ENCODE measurements at regions not wholly inside any gene's neighbourhood (a gene's known extent, or its start where the extent isn't known, plus 50 kb on each side); places are given as distances from the start of the nearest gene placed in this dataset.

DNA sequence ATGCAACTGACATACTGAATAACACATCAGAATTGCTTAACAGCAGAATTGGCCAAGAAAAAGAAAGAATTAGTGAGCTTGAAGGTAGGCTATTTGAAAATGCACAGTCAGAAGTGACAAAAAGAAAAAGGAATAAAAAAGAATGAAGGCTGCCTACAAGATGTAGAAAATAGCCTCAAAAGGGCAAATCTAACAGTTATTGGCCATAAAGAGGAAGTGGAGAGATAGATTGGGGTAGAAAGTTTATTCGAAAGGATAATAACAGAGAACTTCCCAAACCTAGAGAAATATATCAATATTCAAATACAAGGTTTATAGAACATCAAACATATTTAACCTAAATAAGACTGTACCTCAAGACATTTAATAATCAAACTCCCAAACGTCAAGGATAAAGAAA lies 67.5 kb downstream of the ATP6V1G3 start:
- no peak for DNase-seq

DNA sequence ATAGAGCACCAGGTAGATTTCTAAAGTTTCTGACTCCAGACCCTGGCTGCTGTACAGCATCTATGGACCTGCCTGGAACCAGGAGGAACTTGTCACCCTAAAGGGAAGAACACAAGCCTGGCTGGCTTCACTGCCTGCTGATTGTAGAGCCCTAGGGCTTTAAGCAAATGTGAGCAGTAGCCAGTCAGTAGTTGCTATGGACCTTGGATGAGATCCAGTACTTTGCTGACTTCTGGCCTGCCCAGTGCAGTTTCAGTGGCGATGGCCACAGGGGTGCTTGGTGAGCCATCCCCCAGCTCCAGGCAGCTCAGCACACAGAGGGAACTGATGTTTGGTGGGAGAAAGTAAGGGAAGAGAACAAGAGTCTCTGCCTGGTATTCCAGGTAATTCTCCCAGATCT lies 68.4 kb downstream of the ATP6V1G3 start:
- no peak for DNase-seq

DNA sequence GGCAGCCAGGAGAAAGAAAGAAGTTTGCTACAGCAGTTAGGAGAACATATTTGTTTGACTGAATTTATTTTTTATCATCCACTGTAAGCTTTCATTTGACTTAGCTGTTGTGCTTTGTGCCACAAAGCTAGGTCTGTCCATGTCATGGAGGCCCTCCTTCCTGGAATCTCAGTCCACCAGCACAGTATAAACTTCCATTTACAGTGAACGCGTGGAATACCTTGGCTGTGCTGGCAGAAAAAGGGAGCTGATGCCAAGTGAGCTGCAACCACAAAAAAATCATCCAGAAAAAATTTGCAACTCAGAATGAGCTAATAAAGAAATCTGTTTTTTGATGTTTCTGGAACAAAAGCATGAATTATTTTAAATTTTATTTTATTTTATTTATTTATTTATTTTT lies 72.6 kb downstream of the ATP6V1G3 start:
- DNase-seq, result no peak

DNA sequence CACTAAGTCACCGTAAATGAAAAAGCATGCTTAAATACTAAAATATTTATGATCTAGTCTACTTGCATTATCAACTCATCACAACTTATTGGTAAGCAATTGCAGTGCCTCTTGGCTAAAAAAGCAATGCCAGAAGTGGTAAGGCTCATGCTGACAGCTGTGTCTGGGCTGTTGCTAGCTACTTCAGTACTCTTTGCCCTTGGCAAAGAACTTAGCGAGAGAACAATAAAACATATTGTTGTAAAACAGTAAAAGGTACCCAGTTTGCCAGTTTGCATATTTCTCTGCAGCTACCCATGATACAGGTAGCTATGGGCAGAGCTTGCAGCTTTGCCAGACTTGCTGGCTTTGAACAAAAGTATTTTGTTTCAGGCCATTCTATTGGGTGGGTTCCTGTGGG lies 73.1 kb downstream of the ATP6V1G3 start:
- no peak for DNase-seq

DNA sequence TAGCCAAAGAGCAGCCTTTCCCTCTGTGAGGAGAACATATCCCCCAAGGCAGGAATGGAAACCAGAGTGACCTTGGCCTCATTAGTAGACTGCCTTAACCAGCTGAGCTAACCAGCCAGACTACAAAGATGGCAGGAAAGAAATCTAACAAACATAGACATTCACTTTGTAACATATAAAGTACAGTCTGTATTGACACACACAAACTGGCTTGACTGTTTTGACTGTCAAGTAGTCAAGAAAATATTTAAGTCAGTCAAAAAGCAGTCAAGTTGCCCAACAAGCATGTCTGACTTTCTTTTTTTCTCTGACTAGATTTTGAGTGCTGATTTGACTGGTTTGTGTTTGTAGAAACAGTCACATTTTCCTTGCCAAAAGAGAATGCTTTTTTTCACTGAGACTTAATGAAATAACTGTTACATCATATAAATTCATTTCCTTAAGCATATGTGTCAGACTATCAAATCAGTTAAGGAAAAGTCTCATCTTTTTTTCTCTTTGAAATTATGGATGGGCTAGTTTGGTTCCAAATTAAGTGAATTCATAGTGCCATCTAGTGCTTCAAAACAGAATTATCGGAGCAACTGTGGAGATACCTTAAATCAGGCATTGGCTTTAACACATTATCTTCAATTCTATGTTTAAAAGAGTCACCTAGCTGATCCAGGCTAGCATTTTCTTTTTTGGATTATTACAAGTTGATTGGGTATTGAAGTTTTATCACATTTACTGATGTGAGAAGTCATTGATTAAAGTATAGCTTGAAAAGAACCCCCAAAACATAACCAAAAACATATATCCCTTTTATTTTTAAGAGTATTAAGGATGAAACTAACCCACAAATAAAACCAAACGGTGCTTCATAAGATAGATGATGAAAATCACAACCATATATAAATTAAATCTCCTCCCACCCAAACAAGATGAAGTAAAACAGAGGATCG lies 75.0 kb downstream of the ATP6V1G3 start:
- DNase-seq, result peak; percentile 79

DNA sequence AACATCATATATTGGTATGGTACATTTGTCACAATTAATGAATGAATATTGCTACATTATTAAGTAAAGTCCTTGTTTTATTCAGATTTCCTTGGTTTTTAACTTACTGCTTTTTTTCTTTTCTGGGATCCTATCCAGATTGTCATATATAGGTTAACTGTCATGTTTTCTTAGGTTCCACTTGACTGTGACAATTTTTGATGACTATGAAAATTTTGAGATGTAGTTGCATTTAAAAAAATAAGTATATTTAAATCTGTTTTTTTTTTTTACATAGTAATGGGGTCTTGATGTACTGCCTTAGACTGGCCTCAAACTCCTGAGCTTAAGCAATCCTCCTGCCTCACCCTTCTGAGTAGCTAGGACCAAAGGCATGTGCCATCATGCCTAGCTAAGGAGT lies 76.8 kb downstream of the ATP6V1G3 start:
- no peak for DNase-seq

DNA sequence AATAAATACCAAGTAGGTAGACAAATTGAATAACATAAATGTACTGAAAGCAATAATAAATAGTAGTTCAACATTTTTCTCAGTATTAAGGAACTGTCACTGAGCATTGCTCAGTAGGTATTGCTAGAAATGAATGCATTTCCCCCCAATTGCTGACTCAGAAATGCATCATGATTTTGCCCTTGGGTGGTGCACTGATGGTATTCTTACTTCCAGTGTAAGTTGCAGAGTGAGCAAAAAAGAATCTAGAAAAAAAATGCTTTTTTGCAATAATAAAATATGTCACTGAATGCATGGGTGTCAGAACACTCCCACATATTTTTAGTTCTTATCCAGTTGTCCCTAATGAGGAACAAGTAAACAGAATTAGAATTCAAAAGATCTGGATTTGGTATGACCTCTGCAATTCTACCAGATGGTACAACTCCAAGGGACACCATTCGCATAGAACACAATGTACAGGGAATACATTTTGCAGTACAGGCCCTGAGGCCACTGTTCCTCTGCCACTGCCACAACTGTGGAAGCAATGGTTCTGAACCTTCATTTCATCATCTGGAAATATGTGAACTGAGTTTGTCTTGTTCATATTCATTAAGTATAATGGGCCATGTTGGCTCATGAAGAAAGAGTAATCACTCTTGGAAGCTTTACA lies 78.0 kb downstream of the ATP6V1G3 start:
- no peak for DNase-seq

DNA sequence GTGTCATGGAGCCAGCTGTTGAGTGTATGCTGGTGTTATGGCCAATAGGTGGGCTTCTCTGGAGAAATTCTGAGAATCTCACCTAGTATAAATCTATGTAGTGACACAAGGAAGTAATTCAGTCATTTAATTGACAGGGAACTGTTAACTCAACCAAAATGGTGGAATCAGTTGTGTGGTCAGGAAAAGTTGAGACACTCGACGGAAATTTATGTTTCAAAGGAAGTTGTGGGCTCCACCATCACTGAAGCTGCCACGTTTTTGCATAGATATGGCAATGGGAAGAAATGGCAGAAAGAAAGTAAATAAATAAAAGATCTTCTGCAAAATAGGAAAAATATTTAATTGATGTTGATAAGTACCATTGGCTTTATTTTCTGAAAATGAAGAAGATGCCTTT lies 84.5 kb downstream of the ATP6V1G3 start:
- no peak for DNase-seq

DNA sequence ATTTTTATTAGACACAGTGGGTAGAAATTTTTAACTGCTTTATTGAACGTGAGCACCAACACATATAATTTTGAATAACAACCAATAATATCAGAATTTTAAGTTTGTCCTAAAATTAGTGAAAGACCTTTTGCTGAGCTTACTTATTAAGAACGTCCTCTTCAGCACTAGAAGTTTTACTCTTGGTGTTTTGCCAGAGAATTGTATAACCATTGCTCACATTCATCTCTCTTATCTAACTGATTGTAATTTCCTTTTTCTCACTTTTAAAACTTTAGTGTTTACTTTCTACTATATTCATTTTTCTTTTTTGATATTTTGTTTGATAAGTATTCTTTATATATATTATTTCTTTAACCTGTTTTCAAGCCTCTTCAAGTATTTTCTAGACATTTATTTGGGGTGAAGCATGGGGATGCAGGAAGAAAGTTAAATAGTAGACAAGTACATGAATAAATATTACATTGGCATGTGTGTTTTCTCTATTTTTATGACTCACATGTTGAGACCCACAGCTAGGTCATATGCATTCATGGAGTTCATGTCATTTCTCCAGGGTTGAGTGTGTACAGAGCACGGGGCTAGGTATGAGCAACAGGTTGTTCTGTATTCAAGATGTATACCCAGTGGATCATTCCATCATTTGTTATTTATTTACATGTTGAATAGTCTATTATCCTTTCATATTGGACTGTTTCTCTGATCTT lies 90.6 kb downstream of the ATP6V1G3 start:
- no peak for DNase-seq

DNA sequence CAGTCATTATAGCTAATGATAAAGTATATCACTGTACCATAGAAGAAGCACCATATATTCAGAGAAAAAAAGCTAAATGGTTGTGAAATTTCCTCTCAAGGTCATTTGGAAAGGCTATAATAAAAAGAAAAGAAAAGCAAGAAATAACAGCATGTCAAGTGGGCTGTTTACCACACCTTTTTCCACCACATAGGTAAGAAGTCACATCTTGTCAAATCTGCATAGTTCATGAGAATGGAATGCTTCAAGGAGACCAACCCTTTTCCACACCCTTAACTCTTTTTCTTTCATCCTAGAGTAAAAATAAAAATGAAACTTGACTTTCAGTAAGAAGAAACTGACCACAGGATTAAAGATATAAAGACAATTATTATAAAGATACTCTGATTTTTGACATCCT lies 91.2 kb downstream of the ATP6V1G3 start:
- DNase-seq, result no peak

DNA sequence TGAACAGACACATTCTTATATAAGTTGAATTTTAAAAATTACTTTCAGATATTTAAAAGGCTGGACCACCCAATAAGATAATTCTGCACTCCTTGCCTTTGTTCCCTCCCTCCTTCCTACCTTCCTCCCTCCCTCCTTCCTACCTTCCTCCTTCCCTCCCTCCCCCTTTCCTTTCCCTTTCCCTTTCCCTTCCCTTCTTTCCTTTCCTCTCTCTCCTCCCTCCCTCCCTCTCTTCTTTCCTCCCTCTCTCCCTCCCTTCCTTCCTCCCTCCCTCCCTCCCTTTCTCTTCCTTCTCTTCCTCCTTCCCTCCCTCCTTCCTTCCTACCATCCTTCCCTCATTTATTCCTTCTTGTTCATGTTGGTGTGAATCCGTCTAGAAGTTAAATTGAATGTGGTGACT lies 93.0 kb downstream of the ATP6V1G3 start:
- no peak for DNase-seq

DNA sequence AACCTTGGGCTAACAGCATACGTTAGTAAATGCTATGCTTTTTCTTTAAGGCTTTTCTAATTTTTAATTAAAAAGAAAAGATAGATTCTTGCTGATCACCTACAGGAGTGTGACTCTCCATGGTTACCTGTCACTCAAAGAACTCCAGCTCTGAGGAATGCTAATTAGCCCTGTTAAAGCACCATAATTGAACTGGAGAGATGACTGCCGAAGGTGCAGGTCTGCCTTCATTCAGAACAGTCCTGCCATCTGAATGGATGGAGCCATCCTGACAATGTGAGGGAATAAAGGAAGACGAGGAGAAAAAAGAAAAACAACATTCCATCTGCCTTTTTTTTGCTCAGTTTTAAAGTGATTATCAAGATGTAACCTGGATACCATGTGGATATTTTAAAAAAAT lies 94.6 kb downstream of the ATP6V1G3 start:
- DNase-seq, result no peak

DNA sequence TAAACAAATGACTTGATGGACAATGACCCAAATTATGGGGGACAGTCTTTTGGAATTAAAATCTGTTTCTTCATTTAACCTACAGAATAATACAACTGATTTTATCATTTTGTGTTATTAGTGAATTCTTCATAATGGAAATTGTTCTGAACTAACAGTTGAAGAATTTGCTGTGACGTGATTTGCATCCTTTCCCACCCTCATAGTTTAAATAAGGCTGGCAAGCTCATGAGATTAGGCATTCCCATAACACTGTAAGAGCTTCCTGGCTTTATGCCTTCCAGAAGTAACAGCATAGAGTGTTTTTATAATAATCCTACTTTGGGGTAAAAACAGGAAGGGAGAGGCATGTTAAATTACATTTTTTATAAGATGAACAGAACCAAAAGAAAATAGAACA lies 95.7 kb downstream of the ATP6V1G3 start:
- DNase-seq, result no peak

DNA sequence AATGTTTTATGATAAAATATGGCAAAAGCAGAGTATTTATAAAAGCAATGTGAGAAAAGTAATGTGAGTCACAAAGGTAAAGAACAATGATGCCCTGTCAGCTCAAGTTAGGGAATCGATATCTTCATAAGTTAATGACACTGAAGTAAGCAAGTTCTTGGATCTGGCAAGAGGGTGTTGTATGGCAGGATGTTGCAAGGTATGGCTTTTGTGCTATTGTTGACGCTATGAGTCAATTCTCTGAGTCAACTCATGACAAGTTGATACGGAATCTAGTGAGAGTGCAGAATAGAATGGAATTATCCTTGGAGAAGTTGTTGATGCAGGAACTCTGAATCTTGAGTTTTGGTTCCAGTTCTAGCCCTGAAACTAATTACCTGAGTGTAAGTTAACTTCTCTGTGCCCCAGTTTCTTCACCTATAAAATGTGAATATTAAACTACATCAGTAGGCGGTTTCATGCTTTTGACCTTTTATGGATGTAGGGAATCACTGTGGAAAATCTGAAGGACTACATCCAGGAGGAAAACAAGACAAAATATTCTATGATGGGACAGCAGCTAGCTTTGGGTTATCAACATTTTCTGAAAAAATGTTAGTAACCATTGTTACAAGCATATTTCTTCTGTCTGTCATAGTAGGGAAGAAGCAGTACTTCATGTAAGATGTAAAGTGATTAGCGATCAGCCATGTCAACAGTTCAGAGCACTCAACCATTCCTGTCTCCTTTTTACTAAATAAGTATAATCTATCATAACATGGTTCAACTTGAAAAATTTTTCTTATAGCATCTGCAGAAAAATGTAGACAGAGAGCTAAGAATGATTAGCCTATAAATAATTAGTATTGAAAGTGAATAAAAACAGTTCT lies 96.9 kb downstream of the ATP6V1G3 start:
- no peak for DNase-seq

DNA sequence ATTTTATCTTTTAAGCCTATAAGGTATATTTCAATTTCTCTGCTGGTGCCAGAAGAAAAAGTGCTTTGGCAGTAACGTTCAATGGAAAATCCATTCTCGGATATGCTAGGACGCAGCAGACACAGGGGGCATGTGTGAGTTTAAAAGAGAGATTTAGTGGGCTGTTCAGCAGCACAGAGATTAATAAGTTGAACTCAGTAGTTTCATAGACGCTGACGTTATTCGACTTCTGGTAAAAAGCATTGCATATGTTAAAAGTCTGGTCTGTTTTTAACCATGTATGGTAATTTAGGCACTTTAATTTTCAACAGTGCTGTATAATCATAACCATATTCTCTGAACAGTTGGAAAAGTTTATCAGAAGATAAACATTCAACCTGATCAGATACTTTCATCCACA lies 99.6 kb downstream of the ATP6V1G3 start:
- DNase-seq, result no peak

DNA sequence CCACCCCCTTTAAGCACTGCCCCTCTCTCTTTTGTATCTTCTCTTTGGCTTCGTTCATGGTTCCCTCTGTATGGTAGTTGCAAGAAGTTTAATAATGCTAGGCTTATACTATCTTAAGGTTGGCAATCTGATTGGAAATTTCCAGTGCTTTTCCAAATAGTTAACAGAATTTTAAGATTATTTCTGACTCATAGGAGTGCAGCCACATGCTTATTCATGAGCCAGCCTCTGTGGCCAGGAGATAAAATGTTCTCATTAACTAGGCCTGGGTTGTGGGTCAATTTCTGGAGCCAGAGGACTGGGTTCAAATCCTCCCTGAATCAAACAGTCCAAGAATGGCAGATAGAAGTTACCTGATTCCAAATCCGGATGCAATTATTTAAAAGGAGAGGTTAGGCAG lies 103.1 kb downstream of the ATP6V1G3 start:
- no peak for DNase-seq

DNA sequence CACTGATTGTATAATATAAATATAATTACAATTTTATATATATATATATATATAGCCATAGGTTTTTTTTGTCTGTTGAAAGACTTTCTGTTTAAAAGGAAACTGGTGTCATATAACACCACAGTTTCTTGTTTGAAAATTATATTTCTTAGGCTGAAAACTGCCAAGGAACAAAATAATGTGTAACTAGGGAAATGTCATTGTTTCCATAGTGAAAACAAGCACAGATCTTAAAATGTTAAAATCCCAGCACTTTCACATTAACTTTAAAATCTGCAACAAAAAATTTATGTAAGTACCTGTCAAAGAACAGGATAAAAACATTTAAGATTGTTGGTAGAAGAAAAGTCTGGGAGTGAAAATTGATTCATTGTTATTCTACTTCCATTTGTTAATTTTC lies 104.2 kb downstream of the ATP6V1G3 start:
- no peak for DNase-seq

DNA sequence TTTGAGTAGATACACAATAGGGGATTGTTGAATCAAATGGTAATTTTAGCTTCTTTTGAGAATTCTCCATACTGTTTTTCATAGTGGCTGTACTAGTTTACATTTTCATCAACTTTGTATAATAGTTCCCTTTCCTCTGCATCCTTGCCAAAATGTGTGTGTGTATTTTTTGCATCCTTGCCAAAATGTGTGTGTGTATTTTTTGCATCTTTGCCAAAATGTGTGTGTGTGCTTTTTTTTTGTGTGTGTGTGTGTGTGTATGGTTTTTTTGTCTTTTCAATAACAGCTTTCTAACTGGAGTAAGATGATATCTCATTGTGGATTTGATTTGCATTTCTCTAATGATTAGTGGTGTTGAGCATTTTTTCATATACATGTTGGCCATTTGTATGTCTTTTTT lies 105.4 kb downstream of the ATP6V1G3 start:
- no peak for DNase-seq

DNA sequence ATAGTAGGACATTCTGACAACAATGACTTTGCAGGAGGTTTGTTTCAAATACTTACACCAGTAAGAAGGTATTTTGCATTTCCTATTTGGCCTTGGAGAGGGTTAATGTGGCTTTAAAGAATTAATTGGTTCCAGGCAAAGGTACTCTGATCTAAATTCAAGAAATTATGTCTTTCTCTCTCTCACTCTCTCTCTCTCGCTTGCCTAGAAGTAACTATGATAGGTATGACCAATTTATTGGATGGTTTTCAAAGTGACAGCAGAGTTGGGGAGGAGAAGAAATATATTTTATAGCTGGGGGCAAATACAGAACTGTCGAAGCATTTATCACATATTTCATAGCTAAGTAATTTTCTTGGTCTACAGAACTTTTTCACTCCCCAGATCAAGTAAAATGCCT lies 116.0 kb downstream of the ATP6V1G3 start:
- DNase-seq, result no peak

DNA sequence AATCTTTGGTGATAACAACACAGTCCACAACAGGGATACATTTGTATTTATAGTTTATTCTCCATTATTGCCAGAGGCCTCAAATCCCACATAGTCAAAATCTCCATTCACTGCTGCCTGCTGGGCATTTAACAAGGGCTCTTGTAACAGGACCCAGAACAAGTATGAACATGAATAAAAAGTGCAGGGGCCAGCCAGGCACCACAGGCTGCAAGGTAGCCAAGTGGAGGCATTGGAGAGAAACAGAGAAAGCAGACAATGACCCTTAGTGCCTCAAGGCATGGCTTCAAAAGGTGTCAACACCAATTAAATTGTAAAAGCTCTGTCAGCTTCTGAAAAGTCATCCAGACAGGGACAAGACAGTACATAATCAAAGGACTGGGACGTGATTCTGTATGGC lies 116.8 kb downstream of the ATP6V1G3 start:
- DNase-seq, result no peak

DNA sequence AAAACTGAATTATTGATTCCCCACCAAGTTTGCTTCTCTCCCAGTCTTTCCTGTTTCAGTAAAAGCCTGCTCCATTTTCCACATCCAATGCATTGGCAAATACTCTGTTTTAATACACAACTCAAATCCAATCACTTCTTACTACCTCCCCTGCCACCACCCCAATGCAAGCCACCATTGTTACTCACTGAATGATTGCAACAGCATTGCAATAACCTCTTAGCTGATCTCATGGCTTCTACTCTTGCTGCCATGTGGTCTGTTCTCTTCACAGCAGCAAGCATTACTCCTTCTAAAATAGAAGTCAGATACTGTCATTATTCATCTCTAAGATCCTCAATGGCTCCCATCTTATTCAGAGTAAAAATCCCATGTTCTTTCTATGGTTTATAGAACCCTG lies 123.4 kb downstream of the ATP6V1G3 start:
- DNase-seq, result no peak

DNA sequence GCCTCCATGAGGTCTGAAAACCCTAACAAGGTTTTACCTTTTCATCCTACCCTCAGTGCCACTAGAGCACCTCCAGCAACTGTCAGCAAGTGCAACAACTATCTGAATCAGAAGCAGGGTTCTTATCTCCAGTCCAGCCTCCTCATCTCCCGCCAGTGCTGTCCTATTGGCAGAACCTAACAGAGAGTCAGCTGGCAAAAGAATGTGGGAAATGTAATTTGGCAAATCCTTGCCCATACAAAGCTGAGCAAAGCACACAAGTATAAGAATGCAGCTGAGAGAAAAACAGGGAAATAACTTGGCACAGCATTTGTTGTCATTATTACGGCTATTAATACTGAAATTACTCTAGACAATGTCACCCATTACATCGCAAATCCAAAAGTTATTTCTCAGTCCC lies 124.2 kb downstream of the ATP6V1G3 start:
- no peak for DNase-seq

DNA sequence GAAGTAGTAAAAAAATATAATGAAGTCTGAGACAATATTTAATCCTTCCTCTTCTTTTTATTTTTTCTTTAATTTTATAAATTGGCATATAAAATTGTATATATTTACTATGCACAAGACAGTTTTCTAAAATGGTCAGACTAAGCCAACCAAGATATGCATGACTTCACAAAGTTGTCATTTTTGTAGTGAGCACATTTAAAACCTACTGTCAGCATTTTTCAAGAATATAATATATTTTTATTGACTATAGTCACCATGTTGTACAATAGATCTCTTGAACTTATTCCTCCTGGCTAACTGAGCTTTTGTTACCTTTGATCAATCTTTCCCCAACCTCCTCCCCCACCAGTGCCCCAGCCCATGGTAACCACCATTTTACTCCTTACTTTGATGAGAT lies 129.2 kb downstream of the ATP6V1G3 start:
- no peak for DNase-seq

Data from NCI-H510A treated with DMSO at 0.1 percent for 48 hours (cell line).